ENCODE measurements at regions not wholly inside any gene's neighbourhood (a gene's known extent, or its start where the extent isn't known, plus 50 kb on each side); places are given as distances from the start of the nearest gene placed in this dataset.

DNA sequence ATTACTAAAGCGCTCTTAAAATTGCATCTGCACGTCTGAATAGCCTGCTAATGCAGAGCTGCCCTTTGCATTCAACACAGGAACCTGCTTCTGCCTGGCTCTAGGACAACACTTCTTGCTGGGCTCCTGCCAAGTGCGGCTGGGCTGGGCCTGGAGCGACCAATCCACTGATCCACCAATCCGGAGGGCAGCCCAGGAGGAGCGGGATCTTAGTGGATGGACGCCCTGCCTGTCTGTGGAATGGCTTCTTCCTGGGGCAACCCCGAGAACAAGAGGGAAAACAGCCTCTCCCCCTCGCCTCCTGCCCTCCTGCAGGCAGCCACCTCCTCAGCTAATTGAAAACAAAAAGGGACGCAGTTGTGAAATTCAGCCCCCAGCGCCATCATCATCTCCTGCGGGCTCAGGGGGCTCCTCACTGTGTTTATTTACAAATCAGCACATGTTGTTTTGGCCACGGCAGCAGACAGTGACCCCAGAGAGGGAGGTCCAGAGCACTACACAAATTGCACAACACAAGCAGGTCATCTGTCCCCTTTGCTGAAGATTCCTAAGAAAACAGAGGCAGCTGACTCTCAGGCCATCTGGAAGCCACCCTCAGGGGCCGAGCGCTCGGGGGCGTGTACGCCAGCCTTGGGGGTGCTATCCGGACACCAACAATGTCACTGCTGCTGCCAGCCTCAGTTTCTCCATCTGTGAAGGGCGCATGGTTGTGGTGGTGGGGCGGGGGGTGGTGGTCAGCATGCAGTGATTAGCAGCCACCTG, 57.3 kb downstream of the GADD45G start:
- DNase-seq, result peak; percentile 97
- H3K27me3 ChIP-seq (ENCODE audit: control insufficient read depth in 1 of 2, insufficient read depth in 1 of 2, low read length in 2 of 2), result peaks cover 30 to 53% of the 10 kb centered on the region in 2 experiments
- H2AK5ac ChIP-seq (ENCODE audit: low read length, severe bottlenecking), result no peak overlapping the region
- H3K4me1 ChIP-seq (ENCODE audit: control insufficient read depth, insufficient read depth, low read depth, low read length), result peaks cover 16% of the 10 kb centered on the region
- peak overlapping the region in 1 of 2 experiments; percentile 80 for H2BK12ac ChIP-seq (ENCODE audit: low read length in 2 of 2)
- H3K27ac ChIP-seq (ENCODE audit: low read length, poor library complexity, severe bottlenecking), result no peak overlapping the region
- H3K4ac ChIP-seq (ENCODE audit: low read depth in 1 of 2, low read length in 2 of 2), result peak overlapping the region in 1 of 2 experiments; percentile 42
- H2BK120ac ChIP-seq (ENCODE audit: low read depth, low read length), result no peak overlapping the region
- H4K8ac ChIP-seq (ENCODE audit: low read length), result peak overlapping the region; percentile 79
- H3K36me3 ChIP-seq (ENCODE audit: control insufficient read depth in 1 of 2, insufficient read depth in 2 of 2, low read depth in 1 of 2, low read length in 2 of 2), result no peaks in the 10 kb centered on the region
- H2AFZ ChIP-seq (ENCODE audit: low read depth, low read length), result peak overlapping the region; percentile 73
- no peak overlapping the region for H2BK5ac ChIP-seq (ENCODE audit: low read depth, low read length, poor library complexity, severe bottlenecking)
- H3K18ac ChIP-seq (ENCODE audit: low read depth in 1 of 2, low read length in 2 of 2), result peak overlapping the region in 1 of 2 experiments; percentile 84
- H3K79me1 ChIP-seq (replicated peaks; ENCODE audit: low read length, poor library complexity, severe bottlenecking), result no peaks in the 10 kb centered on the region
- 33% methylated on average over 21 of the region's 21 CpGs for WGBS
- no peak overlapping the region for H3K14ac ChIP-seq (ENCODE audit: low read length in 2 of 2)
- H3K4me3 ChIP-seq (ENCODE audit: insufficient read depth in 1 of 2, low read depth in 1 of 2, low read length in 2 of 2), result peak overlapping the region; percentile 26 to 78
- peak overlapping the region; percentile 52 for H2BK15ac ChIP-seq (ENCODE audit: low read depth, poor library complexity, severe bottlenecking)
- peak overlapping the region; percentile 73 for H4K91ac ChIP-seq (ENCODE audit: low read length)
- no peak overlapping the region for H3K23ac ChIP-seq (ENCODE audit: low read length in 2 of 2)
- no peaks in the 10 kb centered on the region for H3K9me3 ChIP-seq (ENCODE audit: control insufficient read depth, low read length)
- H3K9ac ChIP-seq (ENCODE audit: low read length), result peak overlapping the region; percentile 82
- peak overlapping the region; percentile 80 for H3K4me2 ChIP-seq (ENCODE audit: low read length, poor library complexity, severe bottlenecking)

DNA sequence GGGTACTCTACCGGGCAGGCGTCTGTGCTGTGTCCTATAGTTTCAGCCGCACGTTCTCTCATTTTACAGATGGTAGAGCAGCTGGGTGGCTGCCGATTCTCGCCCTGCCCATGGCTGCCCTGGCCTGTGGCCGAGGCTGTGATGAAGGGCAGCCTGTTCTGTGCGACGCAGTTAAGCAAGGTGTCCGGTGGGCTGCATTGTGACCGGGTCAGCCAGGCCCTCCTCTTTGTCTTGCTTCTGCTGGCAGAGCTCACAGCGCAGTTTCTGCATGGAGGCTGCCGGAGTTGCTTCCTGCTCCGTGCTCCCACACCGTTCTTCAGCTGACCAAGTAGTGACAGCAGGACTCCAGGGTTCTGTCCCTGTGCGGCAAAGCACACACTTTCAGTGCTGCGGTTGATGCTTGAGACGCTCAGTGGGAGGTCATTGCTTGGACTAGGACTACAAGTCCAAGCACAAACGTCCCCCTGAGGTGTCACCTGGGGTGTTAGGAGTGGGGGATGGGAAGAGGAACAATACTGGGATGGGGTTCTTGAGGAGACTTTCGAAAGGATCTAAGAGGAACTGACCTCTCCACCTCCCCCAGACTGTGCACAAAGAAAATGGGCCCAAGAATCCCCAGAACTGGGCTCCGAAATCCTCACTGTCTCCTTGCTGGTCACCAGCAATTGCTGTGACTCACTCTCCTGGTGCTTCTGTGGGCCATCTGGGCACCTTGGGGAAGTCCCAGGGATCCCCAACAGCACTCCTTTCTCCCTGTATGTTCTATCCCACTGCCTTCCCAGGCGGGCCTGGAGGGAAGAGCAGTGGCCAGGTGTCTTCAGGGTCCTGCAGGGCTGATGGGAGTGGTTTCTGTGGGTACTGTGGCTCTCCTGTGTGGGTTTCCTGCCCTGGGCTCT, 58.2 kb downstream of the GADD45G start:
- H3K9me3 ChIP-seq (ENCODE audit: control insufficient read depth, low read length), result no peaks in the 10 kb centered on the region
- no peak overlapping the region for H3K4me2 ChIP-seq (ENCODE audit: low read length, poor library complexity, severe bottlenecking)
- peaks cover 32 to 55% of the 10 kb centered on the region in 2 experiments for H3K27me3 ChIP-seq (ENCODE audit: control insufficient read depth in 1 of 2, insufficient read depth in 1 of 2, low read length in 2 of 2)
- no peak overlapping the region for H2AK5ac ChIP-seq (ENCODE audit: low read length, severe bottlenecking)
- no peak overlapping the region for H2BK15ac ChIP-seq (ENCODE audit: low read depth, poor library complexity, severe bottlenecking)
- H3K27ac ChIP-seq (ENCODE audit: low read length, poor library complexity, severe bottlenecking), result no peak overlapping the region
- DNase-seq, result peak; percentile 29
- H3K23ac ChIP-seq (ENCODE audit: low read length in 2 of 2), result no peak overlapping the region
- H2BK5ac ChIP-seq (ENCODE audit: low read depth, low read length, poor library complexity, severe bottlenecking), result no peak overlapping the region
- H4K91ac ChIP-seq (ENCODE audit: low read length), result peak overlapping the region; percentile 20
- no peak overlapping the region for H3K4me3 ChIP-seq (ENCODE audit: insufficient read depth in 1 of 2, low read depth in 1 of 2, low read length in 2 of 2)
- 89% methylated on average over 21 of the region's 22 CpGs for WGBS
- no peak overlapping the region for H3K9ac ChIP-seq (ENCODE audit: low read length)
- H3K14ac ChIP-seq (ENCODE audit: low read length in 2 of 2), result peak overlapping the region in 1 of 2 experiments; percentile 19
- H4K8ac ChIP-seq (ENCODE audit: low read length), result peak overlapping the region; percentile 47
- H3K36me3 ChIP-seq (ENCODE audit: control insufficient read depth in 1 of 2, insufficient read depth in 2 of 2, low read depth in 1 of 2, low read length in 2 of 2), result no peaks in the 10 kb centered on the region
- peak overlapping the region; percentile 46 for H2AFZ ChIP-seq (ENCODE audit: low read depth, low read length)
- H3K18ac ChIP-seq (ENCODE audit: low read depth in 1 of 2, low read length in 2 of 2), result peak overlapping the region; percentile 17 to 84
- H2BK12ac ChIP-seq (ENCODE audit: low read length in 2 of 2), result peak overlapping the region; percentile 80 to 84
- peaks cover 16% of the 10 kb centered on the region for H3K4me1 ChIP-seq (ENCODE audit: control insufficient read depth, insufficient read depth, low read depth, low read length)
- H2BK120ac ChIP-seq (ENCODE audit: low read depth, low read length), result no peak overlapping the region
- H3K79me1 ChIP-seq (replicated peaks; ENCODE audit: low read length, poor library complexity, severe bottlenecking), result no peaks in the 10 kb centered on the region
- peak overlapping the region in 1 of 2 experiments; percentile 45 for H3K4ac ChIP-seq (ENCODE audit: low read depth in 1 of 2, low read length in 2 of 2)

- Histone ChIP-seq H3K18ac (ENCODE audit: low read depth in 1 of 2, low read length in 2 of 2) (peak overlapping the region in 1 of 2 experiments; percentile 64), H3K9me3 (ENCODE audit: control insufficient read depth, low read length) (no peaks in the 10 kb centered on the region), H2AK5ac (ENCODE audit: low read length, severe bottlenecking) (no peak overlapping the region), H3K36me3 (ENCODE audit: control insufficient read depth in 1 of 2, insufficient read depth in 2 of 2, low read depth in 1 of 2, low read length in 2 of 2) (no peaks in the 10 kb centered on the region), H2BK120ac (ENCODE audit: low read depth, low read length) (no peak overlapping the region), H3K4me1 (ENCODE audit: control insufficient read depth, insufficient read depth, low read depth, low read length) (peaks cover 17% of the 10 kb centered on the region), H4K8ac (ENCODE audit: low read length) (no peak overlapping the region), H2AFZ (ENCODE audit: low read depth, low read length) (no peak overlapping the region), H3K4ac (ENCODE audit: low read depth in 1 of 2, low read length in 2 of 2) (no peak overlapping the region), H3K4me3 (ENCODE audit: insufficient read depth in 1 of 2, low read depth in 1 of 2, low read length in 2 of 2) (no peak overlapping the region), H3K4me2 (ENCODE audit: low read length, poor library complexity, severe bottlenecking) (no peak overlapping the region), H2BK5ac (ENCODE audit: low read depth, low read length, poor library complexity, severe bottlenecking) (no peak overlapping the region), H2BK12ac (ENCODE audit: low read length in 2 of 2) (no peak overlapping the region), H3K9ac (ENCODE audit: low read length) (no peak overlapping the region), H3K14ac (ENCODE audit: low read length in 2 of 2) (no peak overlapping the region), H4K91ac (ENCODE audit: low read length) (no peak overlapping the region), H3K27ac (ENCODE audit: low read length, poor library complexity, severe bottlenecking) (no peak overlapping the region), H3K27me3 (ENCODE audit: control insufficient read depth in 1 of 2, insufficient read depth in 1 of 2, low read length in 2 of 2) (peaks cover 34 to 49% of the 10 kb centered on the region in 2 experiments), H2BK15ac (ENCODE audit: low read depth, poor library complexity, severe bottlenecking) (no peak overlapping the region), H3K23ac (ENCODE audit: low read length in 2 of 2) (no peak overlapping the region), H3K79me1 (replicated peaks; ENCODE audit: low read length, poor library complexity, severe bottlenecking) (no peaks in the 10 kb centered on the region)
- 94% methylated on average over 2 of the region's 3 CpGs for WGBS
- no peak for DNase-seq
Observed at GRCh38 chr9:89663614-89663970, 58.8 kb downstream of the GADD45G start.

- no peak overlapping the region for H3K4me2 ChIP-seq (ENCODE audit: low read length, poor library complexity, severe bottlenecking)
- H2AK5ac ChIP-seq (ENCODE audit: low read length, severe bottlenecking), result no peak overlapping the region
- H3K27ac ChIP-seq (ENCODE audit: low read length, poor library complexity, severe bottlenecking), result no peak overlapping the region
- H3K14ac ChIP-seq (ENCODE audit: low read length in 2 of 2), result no peak overlapping the region
- H3K9me3 ChIP-seq (ENCODE audit: control insufficient read depth, low read length), result no peaks in the 10 kb centered on the region
- DNase-seq, result no peak
- no peak overlapping the region for H4K8ac ChIP-seq (ENCODE audit: low read length)
- no peak overlapping the region for H3K23ac ChIP-seq (ENCODE audit: low read length in 2 of 2)
- WGBS, result 94% methylated on average over 4 of the region's 4 CpGs
- H2BK15ac ChIP-seq (ENCODE audit: low read depth, poor library complexity, severe bottlenecking), result no peak overlapping the region
- H4K91ac ChIP-seq (ENCODE audit: low read length), result no peak overlapping the region
- H3K9ac ChIP-seq (ENCODE audit: low read length), result no peak overlapping the region
- peak overlapping the region in 1 of 2 experiments; percentile 10 for H2BK12ac ChIP-seq (ENCODE audit: low read length in 2 of 2)
- H3K36me3 ChIP-seq (ENCODE audit: control insufficient read depth in 1 of 2, insufficient read depth in 2 of 2, low read depth in 1 of 2, low read length in 2 of 2), result no peaks in the 10 kb centered on the region
- peaks cover 32 to 45% of the 10 kb centered on the region in 2 experiments for H3K27me3 ChIP-seq (ENCODE audit: control insufficient read depth in 1 of 2, insufficient read depth in 1 of 2, low read length in 2 of 2)
- H2BK120ac ChIP-seq (ENCODE audit: low read depth, low read length), result no peak overlapping the region
- H3K4me3 ChIP-seq (ENCODE audit: insufficient read depth in 1 of 2, low read depth in 1 of 2, low read length in 2 of 2), result no peak overlapping the region
- no peaks in the 10 kb centered on the region for H3K79me1 ChIP-seq (replicated peaks; ENCODE audit: low read length, poor library complexity, severe bottlenecking)
- no peak overlapping the region for H2BK5ac ChIP-seq (ENCODE audit: low read depth, low read length, poor library complexity, severe bottlenecking)
- no peak overlapping the region for H2AFZ ChIP-seq (ENCODE audit: low read depth, low read length)
- no peak overlapping the region for H3K18ac ChIP-seq (ENCODE audit: low read depth in 1 of 2, low read length in 2 of 2)
- H3K4ac ChIP-seq (ENCODE audit: low read depth in 1 of 2, low read length in 2 of 2), result no peak overlapping the region
- peaks cover 18% of the 10 kb centered on the region for H3K4me1 ChIP-seq (ENCODE audit: control insufficient read depth, insufficient read depth, low read depth, low read length)
Observed at GRCh38 chr9:89664010-89664409, 59.2 kb downstream of the GADD45G start.
